OCI-LY1 (cell line): ENCODE measurements at regions not wholly inside any gene's neighbourhood (a gene's known extent, or its start where the extent isn't known, plus 50 kb on each side); places are given as distances from the start of the nearest gene placed in this dataset.

ENCODE experiments used
- H2AFZ ChIP-seq: fragments of 200-600 bp; sonication (generic), shearing (Covaris generic); 2 replicates; pipeline ENCODE4 v1.6.0; 2014; ENCODE audit warnings: antibody characterized with exemption, mild to moderate bottlenecking, low read length
- H3F3A ChIP-seq: fragments of 200-600 bp; sonication (generic), shearing (Covaris generic); 2 replicates; pipeline ENCODE4 v1.6.0; 2014; ENCODE audit warnings: mild to moderate bottlenecking, antibody characterized with exemption, low read length, moderate library complexity; ENCODE audit not compliant: insufficient read depth
- H3K27ac ChIP-seq: fragments of 200-600 bp; sonication (generic); 2 replicates; pipeline ENCODE4 v1.5.1; 2014; ENCODE audit warnings: low read length, mixed run types, mild to moderate bottlenecking, low read depth; ENCODE audit not compliant: poor library complexity, severe bottlenecking
- H3K27me3 ChIP-seq: fragments of 200-600 bp; sonication (generic); 2 replicates; pipeline ENCODE4 v1.6.0; 2014; ENCODE audit warnings: antibody characterized with exemption, mild to moderate bottlenecking, low read length, moderate library complexity; ENCODE audit not compliant: insufficient read depth
- H3K36me3 ChIP-seq: fragments of 200-600 bp; sonication (generic); 2 replicates; pipeline ENCODE4 v1.6.1; 2014; ENCODE audit warnings: mild to moderate bottlenecking, antibody characterized with exemption, low read length, moderate library complexity, mixed read lengths; ENCODE audit not compliant: insufficient read depth
- H3K4me1 ChIP-seq: fragments of 200-600 bp; sonication (generic); 2 replicates; pipeline ENCODE4 v1.5.1; 2014; ENCODE audit warnings: mild to moderate bottlenecking, low read length, moderate library complexity; ENCODE audit not compliant: insufficient read depth, severe bottlenecking
- H3K4me2 ChIP-seq: fragments of 200-600 bp; sonication (generic), shearing (Covaris generic); 2 replicates; pipeline ENCODE4 v1.6.1; 2014; ENCODE audit warnings: low read length
- H3K4me3 ChIP-seq: fragments of 200-600 bp; sonication (generic); 2 replicates; pipeline ENCODE4 v1.5.1; 2014; ENCODE audit warnings: low read length, low read depth, mild to moderate bottlenecking, mixed read lengths; ENCODE audit not compliant: poor library complexity, severe bottlenecking
- H3K79me2 ChIP-seq: fragments of 200-600 bp; shearing (Covaris generic); 2 replicates; pipeline ENCODE4 v1.6.1; 2016; ENCODE audit warnings: mixed run types, low read length, mixed read lengths; ENCODE audit not compliant: insufficient read depth
- H3K9ac ChIP-seq: fragments of 200-600 bp; sonication (generic), shearing (Covaris generic); 2 replicates; pipeline ENCODE4 v1.6.1; 2014; ENCODE audit warnings: mild to moderate bottlenecking, low read length, mixed read lengths
- H3K9me2 ChIP-seq: fragments of 200-600 bp; sonication (generic), shearing (Covaris generic); 2 replicates; pipeline ENCODE4 v1.6.1; 2014; ENCODE audit warnings: low read depth, mild to moderate bottlenecking, low read length, mixed read lengths
- H3K9me3 ChIP-seq: fragments of 200-600 bp; shearing (Covaris generic); 2 replicates; pipeline ENCODE4 v1.6.1; 2014; ENCODE audit warnings: low read length, mixed read lengths
- H4K20me1 ChIP-seq: fragments of 200-600 bp; sonication (generic), shearing (Covaris generic); 2 replicates; pipeline ENCODE4 v1.6.0; 2016; ENCODE audit warnings: mild to moderate bottlenecking, low read length; ENCODE audit not compliant: insufficient read depth
- CTCF ChIP-seq: fragments of 200-600 bp; sonication (generic), shearing (Covaris generic); IDR thresholded peaks from 2 replicates; pipeline ENCODE4 v1.5.1; 2017; ENCODE audit warnings: mild to moderate bottlenecking, antibody characterized with exemption, low read length, moderate library complexity, mixed read lengths
- EZH2 ChIP-seq: fragments of 200-600 bp; sonication (generic), shearing (Covaris generic); IDR thresholded peaks from 2 replicates; pipeline ENCODE4 v1.8.0; 2017; ENCODE audit warnings: borderline replicate concordance, mixed run types, mild to moderate bottlenecking, antibody characterized with exemption, low read length, moderate library complexity, mixed read lengths

GRCh38 chr1:4270651-4271337 lies 370.7 kb upstream of the C1orf174 start:
- Histone ChIP-seq H4K20me1 (no peaks in the 10 kb centered on the region), H3K9ac (no peak overlapping the region), H3K4me3 (no peak overlapping the region), H2AFZ (no peak overlapping the region), H3K9me2 (no peaks in the 10 kb centered on the region), H3K79me2 (no peaks in the 10 kb centered on the region), H3K4me2 (no peak overlapping the region), H3K27me3 (peaks cover 11% of the 10 kb centered on the region; the same call in 1 of the 2 replicates), H3K9me3 (no peaks in the 10 kb centered on the region), H3K36me3 (no peaks in the 10 kb centered on the region; the same call in 1 of the 2 replicates), H3K4me1 (no peaks in the 10 kb centered on the region), H3F3A (no peaks in the 10 kb centered on the region), H3K27ac (no peak overlapping the region)
- no peak for TF ChIP-seq CTCF
- TF ChIP-seq EZH2: no peak

DNA sequence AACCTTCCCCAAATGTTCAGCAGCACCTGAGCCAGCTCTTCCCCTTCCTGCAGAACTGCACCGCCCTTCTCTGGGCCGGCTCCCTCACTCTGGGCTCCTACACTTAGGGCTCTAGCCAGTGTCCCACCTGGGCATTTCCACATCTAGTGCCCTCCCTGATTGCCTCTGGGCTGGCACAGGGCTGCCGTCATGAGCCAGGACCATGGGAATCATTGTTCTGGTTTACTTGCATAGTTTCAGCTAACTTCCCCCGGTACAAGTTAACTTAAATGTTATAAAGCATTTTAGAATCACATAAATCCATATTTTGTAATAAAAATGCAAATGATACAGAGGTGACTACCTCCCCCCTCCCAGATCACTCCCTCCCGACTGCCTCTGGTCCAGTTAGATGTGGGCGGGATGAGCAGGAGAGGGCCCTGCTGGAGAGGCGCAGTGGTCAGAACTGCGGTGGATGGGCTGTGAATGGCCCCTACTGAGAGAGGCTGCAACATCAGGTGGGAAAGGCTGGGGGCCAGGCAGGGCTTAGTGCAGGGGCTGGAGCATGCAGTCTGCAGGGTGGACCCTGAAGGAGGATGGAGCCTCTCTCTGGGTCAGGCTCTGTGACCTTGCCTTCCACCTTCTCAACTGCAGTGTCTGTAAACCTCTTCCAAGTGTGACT lies 371.4 kb upstream of the C1orf174 start:
- no peaks in the 10 kb centered on the region; the same call in 1 of the 2 replicates for H3K36me3 ChIP-seq
- H3F3A ChIP-seq: no peaks in the 10 kb centered on the region
- H3K4me2 ChIP-seq: no peak overlapping the region
- no peak overlapping the region for H3K4me3 ChIP-seq
- TF ChIP-seq CTCF (no peak), EZH2 (no peak)
- peaks cover 11% of the 10 kb centered on the region; the same call in 1 of the 2 replicates for H3K27me3 ChIP-seq
- no peaks in the 10 kb centered on the region for H3K9me2 ChIP-seq
- H3K27ac ChIP-seq: no peak overlapping the region
- no peaks in the 10 kb centered on the region for H3K4me1 ChIP-seq
- no peak overlapping the region for H3K9ac ChIP-seq
- no peak overlapping the region for H2AFZ ChIP-seq
- no peaks in the 10 kb centered on the region for H3K9me3 ChIP-seq
- H4K20me1 ChIP-seq: no peaks in the 10 kb centered on the region
- H3K79me2 ChIP-seq: no peaks in the 10 kb centered on the region

- H3F3A ChIP-seq: no peaks in the 10 kb centered on the region
- H3K27me3 ChIP-seq: peaks cover 11% of the 10 kb centered on the region; the same call in 1 of the 2 replicates
- no peaks in the 10 kb centered on the region for H3K79me2 ChIP-seq
- no peak overlapping the region for H2AFZ ChIP-seq
- no peaks in the 10 kb centered on the region; the same call in 1 of the 2 replicates for H3K9me3 ChIP-seq
- no peaks in the 10 kb centered on the region; the same call in 1 of the 2 replicates for H3K36me3 ChIP-seq
- H3K4me2 ChIP-seq: no peak overlapping the region
- H3K4me1 ChIP-seq: no peaks in the 10 kb centered on the region
- no peak overlapping the region for H3K9ac ChIP-seq
- H3K9me2 ChIP-seq: no peaks in the 10 kb centered on the region
- H3K27ac ChIP-seq: no peak overlapping the region
- H3K4me3 ChIP-seq: no peak overlapping the region
- no peak for TF ChIP-seq CTCF
- TF ChIP-seq EZH2: no peak
- H4K20me1 ChIP-seq: no peaks in the 10 kb centered on the region
These were observed 372.5 kb upstream of the C1orf174 start for GRCh38 chr1:4272568-4272967.
